Activated B cell treated with CpG ODN at 0.5 μM for 24 hours (primary cell): ENCODE measurements at regions not wholly inside any gene's neighbourhood (a gene's known extent, or its start where the extent isn't known, plus 50 kb on each side); places are given as distances from the start of the nearest gene placed in this dataset.

Source experiments
- ATAC-seq: fragments of 200-7000 bp; cut with Tn5 transposase; one replicate; pipeline ENCODE4 v1.10.0; 2021; ENCODE audit warnings: low read depth, mild to moderate bottlenecking, moderate library complexity
- CTCF ChIA-PET: fragments of 350-600 bp; sonication (Branson Sonifier 250); formaldehyde crosslinking; loops from one replicate; lab custom pipeline; 2021; ENCODE audit warnings: antibody characterized with exemption; lab: Charles Lee
- POLR2A ChIA-PET: fragments of 350-600 bp; sonication (Branson Sonifier 250); formaldehyde crosslinking; loops from one replicate; lab custom pipeline; 2021; ENCODE audit warnings: antibody characterized with exemption; lab: Charles Lee
- DNase-seq: peaks from one replicate; pipeline ENCODE4 v3.0.0; 2022
- H3K27ac Mint-ChIP-seq: one replicate; pipeline ENCODE4 v1.8.0; 2020; ENCODE audit warnings: mixed read lengths
- H3K27me3 Mint-ChIP-seq: one replicate; pipeline ENCODE4 v1.8.0; 2021; ENCODE audit warnings: mixed read lengths
- H3K36me3 Mint-ChIP-seq: one replicate; pipeline ENCODE4 v1.8.0; 2021; ENCODE audit warnings: low read depth, mixed read lengths
- H3K4me1 Mint-ChIP-seq: one replicate; pipeline ENCODE4 v1.8.0; 2021; ENCODE audit warnings: mixed read lengths
- H3K4me3 Mint-ChIP-seq: one replicate; pipeline ENCODE4 v1.8.0; 2020; ENCODE audit warnings: mild to moderate bottlenecking, mixed read lengths
- H3K9me3 Mint-ChIP-seq: one replicate; pipeline ENCODE4 v1.8.0; 2020; ENCODE audit warnings: mixed read lengths
- intact Hi-C: fragments of 100-400 bp; cut with micrococcal nuclease; formaldehyde crosslinking; loops from one replicate; pipeline ENCODE4 v1.15.1; 2024
- TF ChIP-seq, protein P1 (sequence below): fragments of 200-600 bp; IDR thresholded peaks from one replicate; pipeline ENCODE4 v1.8.0; 2022; ENCODE audit warnings: antibody characterized with exemption, mild to moderate bottlenecking

DNA sequence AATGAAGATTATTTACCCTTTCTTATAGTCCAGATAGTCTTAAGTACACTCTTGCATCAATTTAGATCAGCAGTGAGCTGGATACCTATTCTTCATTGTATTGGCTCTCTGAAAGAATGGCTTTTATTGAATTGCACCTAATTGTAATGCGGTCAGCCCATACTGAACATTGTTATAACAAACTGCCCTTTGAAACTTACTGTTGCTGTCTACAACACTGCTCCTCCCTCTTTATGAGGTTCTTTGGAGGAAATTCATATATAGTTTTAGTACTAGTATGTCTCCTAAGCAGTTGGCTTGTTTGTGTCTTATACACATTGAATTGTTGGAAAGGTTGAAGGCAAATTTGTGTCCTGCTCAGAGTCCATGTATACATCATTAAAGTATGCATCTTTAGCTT, 66.5 kb upstream of the UGP2 start:
- H3K27ac Mint-ChIP-seq: no peak overlapping the region

DNA sequence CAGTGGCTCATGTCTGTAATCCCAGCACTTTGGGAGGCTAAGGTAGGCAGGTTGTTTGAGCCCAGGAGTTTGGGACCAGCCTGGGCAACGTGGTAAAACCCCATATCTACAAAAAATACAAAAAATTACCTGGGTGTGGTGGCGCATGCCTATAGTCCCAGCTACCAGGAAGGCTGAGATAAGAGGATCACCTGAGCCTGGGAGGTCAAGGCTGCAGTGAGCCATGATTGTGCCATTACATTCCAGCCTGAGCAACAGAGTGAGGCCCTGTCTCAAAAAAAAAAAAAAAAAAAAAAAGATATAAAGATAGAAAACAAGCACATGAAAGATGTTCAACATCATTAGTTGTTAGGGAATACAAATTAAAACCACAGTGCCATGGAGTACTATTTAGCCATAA, 65.3 kb upstream of the UGP2 start:
- ChIA-PET POLR2A (no interaction called here), CTCF (no interaction called here)
- Mint-ChIP-seq H3K36me3 (no peaks in the 10 kb centered on the region), H3K27me3 (peaks cover 4% of the 10 kb centered on the region), H3K4me1 (no peaks in the 10 kb centered on the region), H3K4me3 (no peak overlapping the region), H3K27ac (no peak overlapping the region), H3K9me3 (peaks cover 5% of the 10 kb centered on the region)
- intact Hi-C loops: no loop called here
- TF ChIP-seq, protein P1, sequence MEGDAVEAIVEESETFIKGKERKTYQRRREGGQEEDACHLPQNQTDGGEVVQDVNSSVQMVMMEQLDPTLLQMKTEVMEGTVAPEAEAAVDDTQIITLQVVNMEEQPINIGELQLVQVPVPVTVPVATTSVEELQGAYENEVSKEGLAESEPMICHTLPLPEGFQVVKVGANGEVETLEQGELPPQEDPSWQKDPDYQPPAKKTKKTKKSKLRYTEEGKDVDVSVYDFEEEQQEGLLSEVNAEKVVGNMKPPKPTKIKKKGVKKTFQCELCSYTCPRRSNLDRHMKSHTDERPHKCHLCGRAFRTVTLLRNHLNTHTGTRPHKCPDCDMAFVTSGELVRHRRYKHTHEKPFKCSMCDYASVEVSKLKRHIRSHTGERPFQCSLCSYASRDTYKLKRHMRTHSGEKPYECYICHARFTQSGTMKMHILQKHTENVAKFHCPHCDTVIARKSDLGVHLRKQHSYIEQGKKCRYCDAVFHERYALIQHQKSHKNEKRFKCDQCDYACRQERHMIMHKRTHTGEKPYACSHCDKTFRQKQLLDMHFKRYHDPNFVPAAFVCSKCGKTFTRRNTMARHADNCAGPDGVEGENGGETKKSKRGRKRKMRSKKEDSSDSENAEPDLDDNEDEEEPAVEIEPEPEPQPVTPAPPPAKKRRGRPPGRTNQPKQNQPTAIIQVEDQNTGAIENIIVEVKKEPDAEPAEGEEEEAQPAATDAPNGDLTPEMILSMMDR: no peak
- no peak for ATAC-seq
- no peak for DNase-seq

More for the DNA sequence above, 66.5 kb upstream of the UGP2 start:
- CTCF ChIA-PET: no interaction called here
- Mint-ChIP-seq H3K36me3 (no peaks in the 10 kb centered on the region), H3K9me3 (peaks cover 5% of the 10 kb centered on the region), H3K27me3 (peaks cover 4% of the 10 kb centered on the region), H3K4me1 (no peaks in the 10 kb centered on the region), H3K4me3 (no peak overlapping the region)
- TF ChIP-seq, protein P1: no peak
- no peak for DNase-seq
- POLR2A ChIA-PET: no interaction called here
- intact Hi-C loops: no loop called here
- ATAC-seq: no peak

DNA sequence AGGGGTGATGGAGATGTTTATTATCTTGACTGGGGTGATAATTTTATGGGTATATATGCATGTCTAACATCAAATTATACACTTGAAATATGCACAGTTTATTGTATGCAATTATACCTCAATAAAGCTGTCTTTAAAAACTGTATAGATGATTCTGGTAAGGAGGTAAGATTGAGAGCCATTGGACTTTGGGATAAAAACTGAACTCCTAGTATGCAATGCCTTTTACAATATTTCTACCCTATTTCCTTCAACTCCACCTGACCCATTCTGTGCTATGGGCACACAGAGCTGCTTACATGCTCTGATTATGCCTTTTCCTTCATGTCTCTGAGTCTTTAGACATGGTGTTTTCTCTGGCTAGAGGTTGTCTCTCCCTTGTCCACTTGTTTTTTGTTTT, 63.9 kb upstream of the UGP2 start:
- intact Hi-C loops: no loop called here
- no peak for ATAC-seq
- DNase-seq: no peak
- TF ChIP-seq, protein P1: no peak
- no peak overlapping the region for H3K27ac Mint-ChIP-seq
- ChIA-PET CTCF (no interaction called here), POLR2A (no interaction called here)
- peaks cover 4% of the 10 kb centered on the region for H3K27me3 Mint-ChIP-seq
- no peaks in the 10 kb centered on the region for H3K4me1 Mint-ChIP-seq
- peaks cover 5% of the 10 kb centered on the region for H3K9me3 Mint-ChIP-seq
- no peaks in the 10 kb centered on the region for H3K36me3 Mint-ChIP-seq
- no peak overlapping the region for H3K4me3 Mint-ChIP-seq

DNA sequence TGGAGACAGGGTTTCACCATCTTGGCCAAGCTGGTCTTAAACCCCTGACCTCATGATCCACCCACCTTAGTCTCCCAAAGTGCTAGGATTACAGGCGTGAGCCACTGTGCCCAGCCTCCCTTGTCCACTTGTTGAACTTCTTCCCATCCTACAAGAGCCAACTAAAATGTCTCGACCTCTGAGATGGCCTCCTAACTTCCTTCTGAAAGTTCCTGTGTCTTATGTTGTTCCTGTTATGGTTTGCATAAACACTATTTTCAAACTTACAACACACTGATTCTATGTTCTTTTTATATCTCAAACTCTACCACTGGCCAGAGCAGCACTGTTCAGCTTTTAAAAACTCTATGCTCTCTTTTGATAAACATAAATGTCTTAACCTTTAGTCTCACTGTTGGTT, 63.3 kb upstream of the UGP2 start:
- DNase-seq: no peak
- Mint-ChIP-seq H3K36me3 (no peaks in the 10 kb centered on the region), H3K27me3 (peaks cover 4% of the 10 kb centered on the region), H3K4me3 (no peak overlapping the region), H3K27ac (no peak overlapping the region), H3K4me1 (no peaks in the 10 kb centered on the region), H3K9me3 (peaks cover 3% of the 10 kb centered on the region)
- ChIA-PET CTCF (no interaction called here), POLR2A (no interaction called here)
- no peak for ATAC-seq
- intact Hi-C loops: no loop called here
- TF ChIP-seq, protein P1: no peak

DNA sequence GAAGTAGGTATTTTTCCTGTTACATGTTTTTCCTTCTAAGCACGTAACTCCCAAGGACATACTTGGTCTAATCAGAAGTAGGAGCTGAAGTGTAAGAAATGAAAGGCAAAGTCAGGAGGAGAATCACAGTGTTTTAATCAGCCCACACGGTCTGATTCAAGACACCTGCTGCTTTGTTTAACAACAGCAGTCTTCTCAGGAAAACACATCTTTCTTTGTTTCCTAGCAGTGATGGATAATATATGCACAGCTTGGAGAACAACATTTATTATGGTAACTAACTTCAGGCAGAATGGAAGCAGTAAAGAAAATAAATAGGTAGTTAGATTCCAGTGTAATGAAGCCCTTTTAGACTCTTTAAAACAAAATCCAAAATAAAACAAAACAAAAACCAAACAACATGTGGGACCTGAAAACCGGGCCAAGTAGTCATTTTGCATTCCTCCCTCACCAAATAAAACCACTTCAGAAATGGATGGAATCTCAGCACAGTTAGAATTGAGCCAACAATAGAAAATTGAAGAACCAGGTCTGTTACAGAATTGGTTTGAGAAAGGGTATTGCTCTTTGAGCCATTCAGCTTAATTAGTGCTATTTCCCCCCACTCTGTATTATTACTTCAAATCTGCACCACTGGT, 61.1 kb upstream of the UGP2 start:
- intact Hi-C loops: no loop called here
- Mint-ChIP-seq H3K9me3 (peaks cover 3% of the 10 kb centered on the region), H3K36me3 (no peaks in the 10 kb centered on the region), H3K27me3 (no peaks in the 10 kb centered on the region), H3K4me3 (no peak overlapping the region), H3K4me1 (no peaks in the 10 kb centered on the region), H3K27ac (no peak overlapping the region)
- TF ChIP-seq, protein P1: no peak
- ChIA-PET CTCF (no interaction called here), POLR2A (no interaction called here)
- ATAC-seq (no peak), DNase-seq (no peak)
